Peyer's patch (tissue), 4 donors: ENCODE measurements at regions not wholly inside any gene's neighbourhood (a gene's known extent, or its start where the extent isn't known, plus 50 kb on each side); places are given as distances from the start of the nearest gene placed in this dataset.

Experiments used
- DNase-seq, 3 donors: peaks; one replicate each; pipeline ENCODE4 v3.0.0-alpha.2; 2017 to 2019
- H3K27ac ChIP-seq, 4 donors: fragments of 200-600 bp; sonication (generic); one replicate each; pipeline ENCODE4 v1.5.1; 2016 to 2019
- H3K27me3 ChIP-seq, 2 donors: fragments of 200-600 bp; sonication (generic); one replicate each; pipeline ENCODE4 v1.5.1; 2019
- H3K36me3 ChIP-seq, 3 donors: fragments of 200-600 bp; sonication (generic); one replicate each; pipeline ENCODE4 v1.5.1; 2016 to 2019
- H3K4me1 ChIP-seq, 4 donors: fragments of 200-600 bp; sonication (generic); one replicate each; pipeline ENCODE4 v1.5.1; 2016 to 2019
- H3K4me3 ChIP-seq, 4 donors: fragments of 200-600 bp; sonication (generic); 1 replicate in 3 of 4; 2 replicates in 1 of 4; pipeline ENCODE4 v1.5.1; 2016 to 2019; ENCODE audit warnings: mild to moderate bottlenecking in 1 of 4
- H3K9me3 ChIP-seq, 4 donors: fragments of 200-600 bp; sonication (generic); one replicate each; pipeline ENCODE4 v1.5.1; 2016 to 2019; ENCODE audit warnings: mild to moderate bottlenecking in 1 of 4
- POLR2A ChIP-seq, 2 donors: fragments of 450-650 bp; IDR thresholded peaks; one replicate each; pipeline ENCODE4 v1.5.1; 2017; ENCODE audit warnings: antibody characterized with exemption in 2 of 2, mild to moderate bottlenecking in 2 of 2, moderate library complexity in 2 of 2
- TF ChIP-seq, protein P1 (sequence below), 6 experiments: fragments of 450-650 bp in 4 of 6; fragments of 200-600 bp in 2 of 6; sonication (generic) in 1 of 6; IDR thresholded peaks; one replicate each; pipeline ENCODE4 v1.5.1; 2017 to 2019; ENCODE audit warnings: antibody characterized with exemption in 6 of 6, mild to moderate bottlenecking in 3 of 6, moderate library complexity in 1 of 6

DNA sequence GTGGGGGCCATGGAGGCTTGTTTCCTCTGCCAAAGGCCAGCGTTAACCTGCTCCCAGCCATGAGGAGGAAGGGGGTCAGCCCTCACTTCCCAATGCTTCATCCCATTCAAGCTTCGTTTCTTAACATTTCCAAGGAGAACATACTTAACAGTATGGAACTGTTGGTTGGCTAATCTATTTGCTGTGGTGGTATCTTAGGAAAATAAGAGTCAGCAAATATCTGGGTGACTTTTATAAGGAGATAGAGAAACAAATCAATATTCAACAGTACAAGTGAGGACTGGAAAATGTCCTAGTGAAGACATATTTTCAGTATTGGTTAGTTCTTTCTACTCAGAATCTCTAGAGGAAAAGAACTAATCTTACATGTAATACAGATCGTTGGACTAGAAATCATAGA lies 223.8 kb upstream of the ARRDC4 start:
- Histone ChIP-seq H3K4me1 (no peaks in the 10 kb centered on the region), H3K27ac (no peak overlapping the region), H3K9me3 (no peaks in the 10 kb centered on the region), H3K36me3 (no peaks in the 10 kb centered on the region), H3K4me3 (no peak overlapping the region), H3K27me3 (no peaks in the 10 kb centered on the region)
- TF ChIP-seq, protein P1, sequence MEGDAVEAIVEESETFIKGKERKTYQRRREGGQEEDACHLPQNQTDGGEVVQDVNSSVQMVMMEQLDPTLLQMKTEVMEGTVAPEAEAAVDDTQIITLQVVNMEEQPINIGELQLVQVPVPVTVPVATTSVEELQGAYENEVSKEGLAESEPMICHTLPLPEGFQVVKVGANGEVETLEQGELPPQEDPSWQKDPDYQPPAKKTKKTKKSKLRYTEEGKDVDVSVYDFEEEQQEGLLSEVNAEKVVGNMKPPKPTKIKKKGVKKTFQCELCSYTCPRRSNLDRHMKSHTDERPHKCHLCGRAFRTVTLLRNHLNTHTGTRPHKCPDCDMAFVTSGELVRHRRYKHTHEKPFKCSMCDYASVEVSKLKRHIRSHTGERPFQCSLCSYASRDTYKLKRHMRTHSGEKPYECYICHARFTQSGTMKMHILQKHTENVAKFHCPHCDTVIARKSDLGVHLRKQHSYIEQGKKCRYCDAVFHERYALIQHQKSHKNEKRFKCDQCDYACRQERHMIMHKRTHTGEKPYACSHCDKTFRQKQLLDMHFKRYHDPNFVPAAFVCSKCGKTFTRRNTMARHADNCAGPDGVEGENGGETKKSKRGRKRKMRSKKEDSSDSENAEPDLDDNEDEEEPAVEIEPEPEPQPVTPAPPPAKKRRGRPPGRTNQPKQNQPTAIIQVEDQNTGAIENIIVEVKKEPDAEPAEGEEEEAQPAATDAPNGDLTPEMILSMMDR (IDR thresholded peaks at IDR 0.05), result no peak
- TF ChIP-seq POLR2A (IDR thresholded peaks at IDR 0.05), result no peak
- no peak for DNase-seq

DNA sequence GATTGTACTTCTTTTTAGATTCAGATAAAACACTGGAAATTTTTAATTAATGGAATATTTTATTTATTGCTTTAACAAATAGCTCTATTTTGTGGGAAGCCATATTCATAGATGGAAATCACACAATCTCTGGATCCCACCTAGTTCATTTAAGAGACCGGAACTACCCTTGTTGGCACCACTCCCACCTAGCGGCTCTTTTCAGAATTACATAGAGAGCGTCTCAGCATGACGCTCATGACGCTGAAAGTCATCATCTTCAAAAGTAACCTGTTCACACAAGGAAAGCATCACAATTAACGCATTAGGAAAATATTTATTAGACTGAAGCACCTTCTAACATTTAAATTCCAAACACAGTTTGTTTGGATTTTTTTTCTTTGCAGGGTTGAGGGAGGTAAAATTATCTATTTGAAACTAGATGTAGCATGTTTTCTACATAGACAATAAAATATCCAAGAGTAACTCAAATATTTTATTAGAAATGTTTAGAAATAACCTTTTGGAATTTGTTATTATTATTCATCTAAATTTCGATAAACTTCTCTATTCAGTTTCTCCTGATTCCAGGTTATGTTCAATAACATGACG lies 214.9 kb upstream of the ARRDC4 start:
- no peak overlapping the region for H3K4me3 ChIP-seq
- DNase-seq, result peak in 1 of 3 donors; percentile 76
- no peaks in the 10 kb centered on the region for H3K9me3 ChIP-seq
- no peak overlapping the region for H3K27ac ChIP-seq
- TF ChIP-seq POLR2A (IDR thresholded peaks at IDR 0.05), result no peak
- TF ChIP-seq, protein P1 (IDR thresholded peaks at IDR 0.05), result peak in 5 of 6 experiments; percentile 12 to 85 (median 77)
- no peaks in the 10 kb centered on the region for H3K27me3 ChIP-seq
- H3K4me1 ChIP-seq, result no peaks in the 10 kb centered on the region
- no peaks in the 10 kb centered on the region for H3K36me3 ChIP-seq

DNA sequence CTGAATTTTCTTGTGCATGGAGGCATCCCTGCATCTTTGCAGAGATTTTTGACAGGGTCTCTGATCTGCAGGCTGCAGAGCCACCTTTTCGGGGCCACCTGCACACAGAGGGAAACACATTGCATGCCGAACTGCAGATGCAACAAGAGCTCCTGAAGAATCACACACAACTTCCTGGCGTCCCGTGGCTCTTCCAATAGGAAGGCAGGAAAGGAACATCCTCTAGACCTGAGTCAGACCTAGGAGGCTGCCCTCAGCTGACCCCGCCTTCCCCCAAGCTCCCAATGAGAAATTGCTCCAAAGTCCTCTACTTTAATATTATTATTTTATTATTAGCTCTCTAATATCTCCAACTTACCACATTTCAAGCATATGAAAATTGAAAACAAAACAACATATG lies 213.2 kb upstream of the ARRDC4 start:
- no peak for DNase-seq
- Histone ChIP-seq H3K27ac (no peak overlapping the region), H3K36me3 (no peaks in the 10 kb centered on the region), H3K9me3 (no peaks in the 10 kb centered on the region), H3K4me1 (no peaks in the 10 kb centered on the region), H3K27me3 (no peaks in the 10 kb centered on the region), H3K4me3 (no peak overlapping the region)
- TF ChIP-seq POLR2A (IDR thresholded peaks at IDR 0.05), result no peak
- TF ChIP-seq, protein P1 (IDR thresholded peaks at IDR 0.05), result no peak

DNA sequence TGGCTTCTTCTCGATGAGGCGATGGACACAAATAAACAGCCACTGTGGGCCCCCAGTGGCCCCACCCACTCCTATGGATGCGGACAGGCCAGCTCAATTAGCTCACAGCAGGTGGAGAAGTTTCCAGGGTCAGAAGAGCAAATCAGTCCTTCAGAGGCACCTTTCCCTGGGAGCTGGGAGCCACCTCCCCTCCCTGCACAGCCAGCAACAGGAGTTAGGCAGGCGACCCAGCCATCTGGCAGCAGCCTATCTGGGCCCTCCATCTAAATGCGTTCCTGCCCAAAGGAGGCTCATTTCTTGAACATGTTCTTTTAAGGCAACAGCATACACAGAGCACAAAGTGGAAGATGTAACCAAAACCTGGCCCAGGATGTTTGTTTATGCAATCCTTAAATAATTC lies 211.9 kb upstream of the ARRDC4 start:
- no peaks in the 10 kb centered on the region for H3K36me3 ChIP-seq
- DNase-seq, result no peak

DNA sequence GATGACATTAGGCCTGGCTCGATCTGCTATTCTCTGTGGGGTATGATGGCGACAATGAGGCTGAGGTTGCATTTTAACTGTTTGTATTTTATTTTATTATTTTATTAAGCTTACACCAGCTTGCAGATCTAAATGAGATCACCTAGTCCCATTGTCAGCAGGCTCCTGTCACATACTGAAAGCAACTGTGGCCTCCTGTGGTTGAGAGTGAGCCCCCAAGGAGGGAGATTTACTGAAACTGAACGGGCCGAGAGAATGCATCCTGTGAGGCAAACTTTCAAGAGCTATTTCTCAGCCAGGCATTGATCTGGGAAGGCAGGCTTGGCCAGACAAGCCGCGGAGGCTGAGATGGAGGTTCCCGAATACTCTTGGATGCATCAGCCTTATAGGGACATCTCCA lies 210.4 kb upstream of the ARRDC4 start:
- no peaks in the 10 kb centered on the region for H3K9me3 ChIP-seq
- no peaks in the 10 kb centered on the region for H3K4me1 ChIP-seq
- H3K4me3 ChIP-seq, result no peak overlapping the region
- DNase-seq, result no peak
- H3K27ac ChIP-seq, result no peak overlapping the region
- no peaks in the 10 kb centered on the region for H3K27me3 ChIP-seq
- TF ChIP-seq POLR2A (IDR thresholded peaks at IDR 0.05), result no peak
- TF ChIP-seq, protein P1 (IDR thresholded peaks at IDR 0.05), result no peak
- H3K36me3 ChIP-seq, result no peaks in the 10 kb centered on the region

More for the DNA sequence above, 211.9 kb upstream of the ARRDC4 start:
- H3K27me3 ChIP-seq, result no peaks in the 10 kb centered on the region
- H3K27ac ChIP-seq, result no peak overlapping the region
- H3K4me3 ChIP-seq, result no peak overlapping the region
- no peaks in the 10 kb centered on the region for H3K4me1 ChIP-seq
- no peak for TF ChIP-seq POLR2A (IDR thresholded peaks at IDR 0.05)
- TF ChIP-seq, protein P1 (IDR thresholded peaks at IDR 0.05), result no peak
- no peaks in the 10 kb centered on the region for H3K9me3 ChIP-seq

DNA sequence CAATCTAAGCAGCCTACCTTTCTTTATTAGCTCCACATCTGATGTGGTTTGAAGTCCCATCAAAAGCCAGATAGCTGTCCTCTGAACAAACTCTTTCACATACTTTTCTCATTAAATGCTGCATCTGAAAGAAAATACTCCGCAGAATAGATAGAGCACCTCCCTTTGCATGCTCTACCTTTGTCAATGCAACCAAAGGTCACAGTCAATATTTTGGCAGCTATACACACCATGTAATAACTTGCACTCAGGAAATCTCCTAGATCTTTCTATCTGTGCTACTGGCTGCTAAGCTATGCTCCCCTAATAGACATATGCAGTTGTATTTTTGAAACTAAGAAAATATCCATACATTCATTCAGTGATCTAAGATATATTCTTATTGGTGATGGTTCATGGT lies 204.8 kb upstream of the ARRDC4 start:
- Histone ChIP-seq H3K4me3 (no peak overlapping the region), H3K27me3 (no peaks in the 10 kb centered on the region), H3K27ac (no peak overlapping the region), H3K9me3 (no peaks in the 10 kb centered on the region), H3K36me3 (no peaks in the 10 kb centered on the region), H3K4me1 (no peaks in the 10 kb centered on the region)
- TF ChIP-seq POLR2A (IDR thresholded peaks at IDR 0.05), result no peak
- TF ChIP-seq, protein P1 (IDR thresholded peaks at IDR 0.05), result no peak
- DNase-seq, result no peak
